ENCODE measurements at regions not wholly inside any gene's neighbourhood (a gene's known extent, or its start where the extent isn't known, plus 50 kb on each side); places are given as distances from the start of the nearest gene placed in this dataset.
"Not testable (repeated sequence)": the region's sequence is repeated elsewhere in the genome, so short reads cannot be mapped to it uniquely, and the experiment has no call there.

GRCh38 chr7:66573782-66574495, 54.7 kb upstream of the KCTD7 start:
- TF ChIP-seq CTCF (IDR thresholded peaks at IDR 0.05; ENCODE audit: low read depth, low read length); POLR2A (IDR thresholded peaks at IDR 0.05; ENCODE audit: extremely low read depth, insufficient read length): not testable (repeated sequence)
